ENCODE measurements at regions not wholly inside any gene's neighbourhood (a gene's known extent, or its start where the extent isn't known, plus 50 kb on each side); places are given as distances from the start of the nearest gene placed in this dataset.

DNA sequence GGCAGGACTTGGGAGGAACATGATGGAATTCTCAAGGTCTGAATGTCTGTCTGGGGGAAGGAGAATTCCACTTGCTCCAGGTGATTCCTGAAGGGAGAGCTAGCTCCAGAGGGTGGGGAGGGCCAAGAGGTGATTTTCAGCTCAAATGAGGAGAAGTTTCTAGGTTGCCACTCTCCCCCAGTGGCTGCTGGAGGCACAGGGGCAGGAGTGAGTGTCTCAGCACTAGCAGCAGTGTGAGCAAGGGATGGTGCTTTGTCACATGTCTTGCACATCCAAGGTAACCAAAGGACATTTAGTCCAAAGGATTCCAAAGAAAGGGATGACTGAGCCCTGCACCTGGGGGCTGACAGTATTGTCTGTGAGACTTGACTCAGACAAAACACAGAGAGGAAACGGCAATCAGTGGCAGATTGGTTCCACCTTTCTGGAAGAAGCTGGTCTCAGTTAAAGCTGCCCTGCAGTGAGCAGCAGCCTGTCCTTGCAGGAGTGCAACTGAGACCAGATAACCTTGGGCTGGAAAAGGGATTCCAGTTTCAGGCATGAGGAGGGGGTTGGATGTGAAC lies 51.2 kb upstream of the PCBD1 start:
- peaks cover 16% of the 10 kb centered on the region for H3K4me1 Mint-ChIP-seq
- TF ChIP-seq, protein P1, sequence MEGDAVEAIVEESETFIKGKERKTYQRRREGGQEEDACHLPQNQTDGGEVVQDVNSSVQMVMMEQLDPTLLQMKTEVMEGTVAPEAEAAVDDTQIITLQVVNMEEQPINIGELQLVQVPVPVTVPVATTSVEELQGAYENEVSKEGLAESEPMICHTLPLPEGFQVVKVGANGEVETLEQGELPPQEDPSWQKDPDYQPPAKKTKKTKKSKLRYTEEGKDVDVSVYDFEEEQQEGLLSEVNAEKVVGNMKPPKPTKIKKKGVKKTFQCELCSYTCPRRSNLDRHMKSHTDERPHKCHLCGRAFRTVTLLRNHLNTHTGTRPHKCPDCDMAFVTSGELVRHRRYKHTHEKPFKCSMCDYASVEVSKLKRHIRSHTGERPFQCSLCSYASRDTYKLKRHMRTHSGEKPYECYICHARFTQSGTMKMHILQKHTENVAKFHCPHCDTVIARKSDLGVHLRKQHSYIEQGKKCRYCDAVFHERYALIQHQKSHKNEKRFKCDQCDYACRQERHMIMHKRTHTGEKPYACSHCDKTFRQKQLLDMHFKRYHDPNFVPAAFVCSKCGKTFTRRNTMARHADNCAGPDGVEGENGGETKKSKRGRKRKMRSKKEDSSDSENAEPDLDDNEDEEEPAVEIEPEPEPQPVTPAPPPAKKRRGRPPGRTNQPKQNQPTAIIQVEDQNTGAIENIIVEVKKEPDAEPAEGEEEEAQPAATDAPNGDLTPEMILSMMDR (IDR thresholded peaks at IDR 0.05; ENCODE audit: unreplicated experiment) = no peak
- no peak for DNase-seq (ENCODE audit: low spot score in 2 of 2, unreplicated experiment in 2 of 2)
- H3K27me3 Mint-ChIP-seq (ENCODE audit: low read depth) = peaks cover 97% of the 10 kb centered on the region
- H3K36me3 Mint-ChIP-seq = no peaks in the 10 kb centered on the region
- H3K27ac Mint-ChIP-seq = no peak overlapping the region
- H3K4me3 Mint-ChIP-seq = no peak overlapping the region
- no peaks in the 10 kb centered on the region for H3K9me3 Mint-ChIP-seq

DNA sequence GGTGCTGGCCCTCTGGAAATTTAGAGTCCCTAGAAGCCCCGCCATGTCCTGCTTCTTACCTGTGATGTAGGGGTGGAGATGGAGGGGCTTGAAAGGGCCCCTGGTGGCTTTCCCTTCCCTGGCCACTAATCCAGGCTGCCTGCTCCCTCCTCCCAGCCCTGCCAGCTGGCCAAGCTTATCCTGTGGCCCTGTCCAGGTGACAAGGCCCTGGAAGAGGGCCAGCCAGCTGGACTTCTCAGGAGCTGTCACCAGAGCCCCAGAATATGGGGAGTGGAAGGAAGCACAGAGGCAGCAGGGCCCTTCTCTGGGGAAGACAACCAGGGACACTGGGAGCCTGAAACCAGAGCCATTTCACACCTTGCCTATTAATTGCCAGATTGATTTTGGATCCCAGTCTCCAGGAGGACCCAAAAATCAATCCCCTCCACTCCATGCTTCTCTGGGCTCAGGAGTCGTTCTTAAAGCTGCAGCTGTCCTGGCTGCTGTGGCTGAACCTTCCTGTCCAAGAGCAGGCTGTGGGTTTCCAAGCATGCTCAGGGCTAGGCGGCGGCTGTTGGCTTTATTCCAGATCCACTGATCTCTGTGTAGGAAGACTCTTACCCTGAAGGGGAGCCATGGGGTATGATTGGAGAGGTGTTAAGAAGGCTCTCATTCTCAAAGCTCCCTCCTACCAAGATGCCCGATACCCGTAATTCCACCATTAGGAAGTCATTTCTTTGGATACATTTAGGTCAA lies 52.6 kb upstream of the PCBD1 start:
- Mint-ChIP-seq H3K27me3 (ENCODE audit: low read depth) (peaks cover 99% of the 10 kb centered on the region), H3K27ac (no peak overlapping the region), H3K4me3 (no peak overlapping the region), H3K36me3 (no peaks in the 10 kb centered on the region), H3K9me3 (no peaks in the 10 kb centered on the region), H3K4me1 (peaks cover 16% of the 10 kb centered on the region)
- TF ChIP-seq, protein P1 (IDR thresholded peaks at IDR 0.05; ENCODE audit: unreplicated experiment) = no peak
- DNase-seq (ENCODE audit: low spot score in 2 of 2, unreplicated experiment in 2 of 2) = peak; percentile 38 to 67

DNA sequence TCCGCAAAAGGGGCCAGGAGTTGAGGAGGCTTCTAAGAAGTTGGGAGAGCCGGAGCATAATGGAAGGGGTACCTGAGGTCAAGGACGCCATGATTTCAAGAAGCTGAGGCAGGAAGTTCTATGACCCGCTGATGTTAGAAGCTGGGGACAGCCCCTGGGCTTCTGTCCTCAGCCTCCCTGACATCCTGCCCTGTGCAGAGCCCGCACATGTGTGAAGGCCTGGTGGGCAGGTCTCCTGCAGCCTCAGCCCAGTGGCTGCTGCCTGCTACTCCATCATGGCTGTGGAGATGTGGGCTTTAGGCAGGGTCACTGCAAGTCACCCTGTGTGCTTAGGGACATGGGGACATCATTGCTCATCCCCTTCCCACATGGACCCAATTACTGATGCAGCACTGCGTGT lies 53.8 kb upstream of the PCBD1 start:
- DNase-seq (ENCODE audit: low spot score in 2 of 2, unreplicated experiment in 2 of 2) = no peak
- H3K36me3 Mint-ChIP-seq = no peaks in the 10 kb centered on the region
- peaks cover 98% of the 10 kb centered on the region for H3K27me3 Mint-ChIP-seq (ENCODE audit: low read depth)
- H3K27ac Mint-ChIP-seq = no peak overlapping the region
- H3K9me3 Mint-ChIP-seq = no peaks in the 10 kb centered on the region
- TF ChIP-seq, protein P1 (IDR thresholded peaks at IDR 0.05; ENCODE audit: unreplicated experiment) = no peak
- no peak overlapping the region for H3K4me3 Mint-ChIP-seq
- H3K4me1 Mint-ChIP-seq = peaks cover 16% of the 10 kb centered on the region

DNA sequence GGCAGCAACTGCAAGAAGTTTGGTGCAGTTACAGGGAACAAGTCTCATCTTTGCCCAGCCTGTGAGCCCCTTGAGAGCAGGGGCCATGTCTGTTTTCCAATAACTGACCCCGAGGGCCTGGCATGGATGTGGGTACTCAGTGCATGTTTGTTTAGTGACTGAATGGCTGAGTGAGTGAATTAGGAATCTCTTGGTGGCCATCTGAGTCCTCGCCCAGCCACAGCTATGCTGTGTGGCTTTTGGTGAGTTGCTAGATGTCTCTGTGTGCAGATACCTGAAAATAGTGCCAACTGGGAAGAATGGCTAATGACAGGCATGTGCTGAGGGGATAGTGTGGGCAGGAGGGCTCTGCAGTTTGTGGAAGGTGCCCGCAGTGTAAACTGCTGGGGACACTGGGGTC lies 54.4 kb upstream of the PCBD1 start:
- no peak overlapping the region for H3K27ac Mint-ChIP-seq
- DNase-seq (ENCODE audit: low spot score in 2 of 2, unreplicated experiment in 2 of 2) = no peak
- peaks cover 94% of the 10 kb centered on the region for H3K27me3 Mint-ChIP-seq (ENCODE audit: low read depth)
- H3K9me3 Mint-ChIP-seq = no peaks in the 10 kb centered on the region
- H3K4me3 Mint-ChIP-seq = no peak overlapping the region
- H3K4me1 Mint-ChIP-seq = peaks cover 16% of the 10 kb centered on the region
- no peaks in the 10 kb centered on the region for H3K36me3 Mint-ChIP-seq
- TF ChIP-seq, protein P1 (IDR thresholded peaks at IDR 0.05; ENCODE audit: unreplicated experiment) = no peak

DNA sequence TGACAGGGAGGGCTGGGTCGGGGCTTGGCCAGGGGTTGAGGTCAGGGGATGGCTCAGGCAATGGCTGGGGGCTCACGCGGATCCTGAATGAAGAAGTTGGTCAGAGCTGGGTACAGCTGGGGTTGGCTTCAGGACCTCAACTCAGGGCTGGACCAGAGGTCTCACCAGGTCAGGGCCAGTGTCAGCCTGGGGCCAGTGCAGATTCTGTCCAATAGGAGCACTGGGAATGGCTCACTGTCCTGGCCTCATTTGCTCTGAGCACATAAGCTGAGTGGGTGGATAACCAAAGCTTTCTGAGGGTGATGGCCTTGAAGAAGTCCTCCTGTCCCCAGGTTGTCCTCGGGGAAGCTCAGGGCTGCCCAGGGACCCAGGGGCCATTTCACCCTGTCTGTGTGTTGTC lies 54.9 kb upstream of the PCBD1 start:
- H3K27ac Mint-ChIP-seq = no peak overlapping the region
- no peaks in the 10 kb centered on the region for H3K9me3 Mint-ChIP-seq
- TF ChIP-seq, protein P1 (IDR thresholded peaks at IDR 0.05; ENCODE audit: unreplicated experiment) = no peak
- no peaks in the 10 kb centered on the region for H3K36me3 Mint-ChIP-seq
- H3K4me3 Mint-ChIP-seq = no peak overlapping the region
- peaks cover 16% of the 10 kb centered on the region for H3K4me1 Mint-ChIP-seq
- H3K27me3 Mint-ChIP-seq (ENCODE audit: low read depth) = peaks cover 92% of the 10 kb centered on the region
- no peak for DNase-seq (ENCODE audit: low spot score in 2 of 2, unreplicated experiment in 2 of 2)

All from mesothelial cell of epicardium (in vitro differentiated cells).